ENCODE measurements at regions not wholly inside any gene's neighbourhood (a gene's known extent, or its start where the extent isn't known, plus 50 kb on each side); places are given as distances from the start of the nearest gene placed in this dataset.

- TF ChIP-seq CTCF (IDR thresholded peaks at IDR 0.05; ENCODE audit: low read depth, low read length): no peak
- DNase-seq (ENCODE audit: extremely low read depth, low read depth): no peak
Observed at GRCh38 chr9:80259079-80259478, 687.3 kb downstream of the TLE4 start.

GRCh38 chr9:80251778-80252177, 680.0 kb downstream of the TLE4 start:
- TF ChIP-seq CTCF (IDR thresholded peaks at IDR 0.05; ENCODE audit: low read depth, low read length): no peak
- no peak for DNase-seq (ENCODE audit: extremely low read depth, low read depth)

GRCh38 chr9:80242022-80242421, 670.3 kb downstream of the TLE4 start:
- DNase-seq (ENCODE audit: extremely low read depth, low read depth): no peak
- no peak for TF ChIP-seq CTCF (IDR thresholded peaks at IDR 0.05; ENCODE audit: low read depth, low read length)

GRCh38 chr9:80235752-80236151, 664.0 kb downstream of the TLE4 start:
- no peak for TF ChIP-seq CTCF (IDR thresholded peaks at IDR 0.05; ENCODE audit: low read depth, low read length)
- DNase-seq (ENCODE audit: extremely low read depth, low read depth): no peak

GRCh38 chr9:80233906-80234305, 662.1 kb downstream of the TLE4 start:
- no peak for TF ChIP-seq CTCF (IDR thresholded peaks at IDR 0.05; ENCODE audit: low read depth, low read length)
- DNase-seq (ENCODE audit: extremely low read depth, low read depth): no peak

- no peak for DNase-seq (ENCODE audit: extremely low read depth, low read depth)
- TF ChIP-seq CTCF (IDR thresholded peaks at IDR 0.05; ENCODE audit: low read depth, low read length): no peak
Observed at GRCh38 chr9:80233102-80233843, 661.5 kb downstream of the TLE4 start.

- DNase-seq (ENCODE audit: extremely low read depth, low read depth): no peak
- TF ChIP-seq CTCF (IDR thresholded peaks at IDR 0.05; ENCODE audit: low read depth, low read length): no peak
Observed at GRCh38 chr9:80231318-80232236, 659.8 kb downstream of the TLE4 start.

Measured in AG09319 (cell line).